GM21576 (cell line): ENCODE measurements at regions not wholly inside any gene's neighbourhood (a gene's known extent, or its start where the extent isn't known, plus 50 kb on each side); places are given as distances from the start of the nearest gene placed in this dataset.
"Not testable (repeated sequence)": the region's sequence is repeated elsewhere in the genome, so short reads cannot be mapped to it uniquely, and the experiment has no call there.

Experiments used
- ATAC-seq: cut with Tn5 transposase; IDR thresholded peaks from one replicate; pipeline ENCODE4 v1.9.1; 2021; ENCODE audit warnings: mild to moderate bottlenecking, moderate library complexity; ENCODE audit not compliant: unreplicated experiment

GRCh38 chr14:97804056-97804455 is 1006.9 kb downstream of the VRK1 start:
- no peak for ATAC-seq

GRCh38 chr14:97806891-97807290 is 1009.7 kb downstream of the VRK1 start:
- no peak for ATAC-seq

- not testable (repeated sequence) for ATAC-seq
These were observed 1011.4 kb downstream of the VRK1 start for GRCh38 chr14:97808541-97808940.

GRCh38 chr14:97813556-97813955 is 1016.4 kb downstream of the VRK1 start:
- ATAC-seq, result no peak

GRCh38 chr14:97820781-97821180 is 1023.6 kb downstream of the VRK1 start:
- no peak for ATAC-seq

GRCh38 chr14:97824218-97824617 is 1027.0 kb downstream of the VRK1 start:
- no peak for ATAC-seq

- no peak for ATAC-seq
These were observed 1030.6 kb downstream of the VRK1 start for GRCh38 chr14:97827746-97828145.

- no peak for ATAC-seq
These were observed 1035.6 kb downstream of the VRK1 start for GRCh38 chr14:97832776-97833175.

GRCh38 chr14:97838986-97839385 is 1041.8 kb downstream of the VRK1 start:
- ATAC-seq, result no peak

GRCh38 chr14:97840159-97840558 is 1043.0 kb downstream of the VRK1 start:
- ATAC-seq, result no peak

GRCh38 chr14:97841762-97842161 is 1044.6 kb downstream of the VRK1 start:
- ATAC-seq, result no peak

GRCh38 chr14:97843066-97843465 is 1045.9 kb downstream of the VRK1 start:
- no peak for ATAC-seq

- ATAC-seq, result no peak
These were observed 1046.9 kb downstream of the VRK1 start for GRCh38 chr14:97844042-97844441.

GRCh38 chr14:97846156-97846555 is 1049.0 kb downstream of the VRK1 start:
- ATAC-seq, result no peak

GRCh38 chr14:97848317-97848980 is 1051.3 kb downstream of the VRK1 start:
- no peak for ATAC-seq

- ATAC-seq, result no peak
These were observed 1053.3 kb downstream of the VRK1 start for GRCh38 chr14:97850466-97850865.

GRCh38 chr14:97850886-97851285 is 1053.7 kb downstream of the VRK1 start:
- no peak for ATAC-seq

- ATAC-seq, result no peak
These were observed 1054.3 kb downstream of the VRK1 start for GRCh38 chr14:97851428-97851995.

GRCh38 chr14:97854918-97855317 is 1057.7 kb downstream of the VRK1 start:
- no peak for ATAC-seq

- ATAC-seq, result no peak
These were observed 1069.0 kb downstream of the VRK1 start for GRCh38 chr14:97866195-97866594.

- ATAC-seq, result no peak
These were observed 1069.5 kb downstream of the VRK1 start for GRCh38 chr14:97866664-97867063.

GRCh38 chr14:97873291-97873690 is 1076.1 kb downstream of the VRK1 start:
- no peak for ATAC-seq

- no peak for ATAC-seq
These were observed 1077.2 kb downstream of the VRK1 start for GRCh38 chr14:97874394-97874793.
